SKM-1 (cell line): ENCODE measurements at regions not wholly inside any gene's neighbourhood (a gene's known extent, or its start where the extent isn't known, plus 50 kb on each side); places are given as distances from the start of the nearest gene placed in this dataset.

Source experiments
- DNase-seq: peaks from one replicate; lab custom pipeline; 2025; ENCODE audit not compliant: unreplicated experiment; lab: John Stamatoyannopoulos, UW

- DNase-seq = no peak
These were observed 54.7 kb downstream of the GLUD2 start for GRCh38 chrX:121102101-121102500.

- DNase-seq = no peak
These were observed 56.0 kb downstream of the GLUD2 start for GRCh38 chrX:121103381-121103780.

- no peak for DNase-seq
These were observed 59.2 kb downstream of the GLUD2 start for GRCh38 chrX:121106484-121107235.

GRCh38 chrX:121109986-121110385 is 62.6 kb downstream of the GLUD2 start:
- DNase-seq = no peak

- DNase-seq = no peak
These were observed 63.1 kb downstream of the GLUD2 start for GRCh38 chrX:121110536-121110935.

GRCh38 chrX:121114691-121115090 is 67.3 kb downstream of the GLUD2 start:
- no peak for DNase-seq

- DNase-seq = no peak
These were observed 73.5 kb downstream of the GLUD2 start for GRCh38 chrX:121120690-121121605.

- DNase-seq = no peak
These were observed 74.9 kb downstream of the GLUD2 start for GRCh38 chrX:121122332-121122731.

GRCh38 chrX:121128925-121129877 is 81.8 kb downstream of the GLUD2 start:
- DNase-seq = no peak

- no peak for DNase-seq
These were observed 85.3 kb downstream of the GLUD2 start for GRCh38 chrX:121132675-121133074.

GRCh38 chrX:121135488-121136207 is 88.2 kb downstream of the GLUD2 start:
- DNase-seq = no peak

GRCh38 chrX:121146059-121146628 is 98.7 kb downstream of the GLUD2 start:
- no peak for DNase-seq

- DNase-seq = no peak
These were observed 102.8 kb downstream of the GLUD2 start for GRCh38 chrX:121150217-121150616.

- no peak for DNase-seq
These were observed 103.9 kb downstream of the GLUD2 start for GRCh38 chrX:121151293-121151692.

- no peak for DNase-seq
These were observed 107.5 kb downstream of the GLUD2 start for GRCh38 chrX:121154858-121155404.

GRCh38 chrX:121160987-121161386 is 113.6 kb downstream of the GLUD2 start:
- DNase-seq = no peak

- no peak for DNase-seq
These were observed 114.1 kb downstream of the GLUD2 start for GRCh38 chrX:121161501-121161933.

GRCh38 chrX:121163443-121163842 is 116.0 kb downstream of the GLUD2 start:
- no peak for DNase-seq

GRCh38 chrX:121165930-121166359 is 118.5 kb downstream of the GLUD2 start:
- no peak for DNase-seq
